ENCODE measurements at regions not wholly inside any gene's neighbourhood (a gene's known extent, or its start where the extent isn't known, plus 50 kb on each side); places are given as distances from the start of the nearest gene placed in this dataset.
"Not testable (repeated sequence)": the region's sequence is repeated elsewhere in the genome, so short reads cannot be mapped to it uniquely, and the experiment has no call there.

DNA sequence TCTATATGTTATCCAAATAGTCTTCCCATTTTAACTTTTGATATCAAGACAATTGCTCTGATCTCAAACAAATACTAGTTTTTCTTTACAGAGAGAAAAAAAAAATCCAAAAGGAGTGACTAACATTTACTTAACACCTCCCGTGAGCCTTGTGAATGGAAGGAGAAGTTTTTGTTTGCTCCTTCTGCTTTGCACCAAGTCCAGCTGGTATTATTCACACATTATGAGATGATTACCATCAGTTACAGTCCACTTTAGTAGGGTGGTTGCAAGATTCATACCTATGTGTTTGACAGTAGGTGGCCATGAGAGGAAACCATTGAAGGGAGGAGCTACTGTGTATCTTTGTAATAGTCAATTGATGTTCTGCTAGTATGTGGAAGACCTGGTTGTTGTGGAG, 443.4 kb upstream of the ZP4 start:
- TF ChIP-seq, protein P1, sequence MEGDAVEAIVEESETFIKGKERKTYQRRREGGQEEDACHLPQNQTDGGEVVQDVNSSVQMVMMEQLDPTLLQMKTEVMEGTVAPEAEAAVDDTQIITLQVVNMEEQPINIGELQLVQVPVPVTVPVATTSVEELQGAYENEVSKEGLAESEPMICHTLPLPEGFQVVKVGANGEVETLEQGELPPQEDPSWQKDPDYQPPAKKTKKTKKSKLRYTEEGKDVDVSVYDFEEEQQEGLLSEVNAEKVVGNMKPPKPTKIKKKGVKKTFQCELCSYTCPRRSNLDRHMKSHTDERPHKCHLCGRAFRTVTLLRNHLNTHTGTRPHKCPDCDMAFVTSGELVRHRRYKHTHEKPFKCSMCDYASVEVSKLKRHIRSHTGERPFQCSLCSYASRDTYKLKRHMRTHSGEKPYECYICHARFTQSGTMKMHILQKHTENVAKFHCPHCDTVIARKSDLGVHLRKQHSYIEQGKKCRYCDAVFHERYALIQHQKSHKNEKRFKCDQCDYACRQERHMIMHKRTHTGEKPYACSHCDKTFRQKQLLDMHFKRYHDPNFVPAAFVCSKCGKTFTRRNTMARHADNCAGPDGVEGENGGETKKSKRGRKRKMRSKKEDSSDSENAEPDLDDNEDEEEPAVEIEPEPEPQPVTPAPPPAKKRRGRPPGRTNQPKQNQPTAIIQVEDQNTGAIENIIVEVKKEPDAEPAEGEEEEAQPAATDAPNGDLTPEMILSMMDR (IDR thresholded peaks at IDR 0.05; ENCODE audit: control insufficient read depth, extremely low read depth, insufficient read depth) = no peak
- DNase-seq (ENCODE audit: low read depth) = no peak
- H3K4me3 ChIP-seq (ENCODE audit: low read depth, low read length) = no peak overlapping the region

DNA sequence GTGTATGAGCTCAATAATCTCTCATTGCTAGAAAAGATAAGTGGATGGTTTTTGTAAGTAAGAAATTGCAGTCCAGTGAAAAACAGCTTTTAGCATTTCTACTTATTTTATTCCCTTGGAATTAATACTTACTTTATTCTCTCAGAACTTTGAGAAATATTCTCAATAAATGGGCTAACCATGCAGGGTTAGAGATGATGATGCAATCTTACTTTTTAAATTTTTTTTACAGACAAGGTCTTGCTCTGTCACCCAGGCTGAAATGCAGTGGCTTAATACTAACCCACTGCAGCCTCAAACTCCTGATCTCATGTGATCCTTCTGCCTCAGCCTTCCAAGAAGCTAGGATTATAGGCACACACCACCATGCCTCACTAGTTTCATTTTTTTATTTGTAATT, 440.8 kb upstream of the ZP4 start:
- no peak for DNase-seq (ENCODE audit: low read depth)
- TF ChIP-seq, protein P1 (IDR thresholded peaks at IDR 0.05; ENCODE audit: control insufficient read depth, extremely low read depth, insufficient read depth) = no peak
- no peak overlapping the region for H3K4me3 ChIP-seq (ENCODE audit: low read depth, low read length)

DNA sequence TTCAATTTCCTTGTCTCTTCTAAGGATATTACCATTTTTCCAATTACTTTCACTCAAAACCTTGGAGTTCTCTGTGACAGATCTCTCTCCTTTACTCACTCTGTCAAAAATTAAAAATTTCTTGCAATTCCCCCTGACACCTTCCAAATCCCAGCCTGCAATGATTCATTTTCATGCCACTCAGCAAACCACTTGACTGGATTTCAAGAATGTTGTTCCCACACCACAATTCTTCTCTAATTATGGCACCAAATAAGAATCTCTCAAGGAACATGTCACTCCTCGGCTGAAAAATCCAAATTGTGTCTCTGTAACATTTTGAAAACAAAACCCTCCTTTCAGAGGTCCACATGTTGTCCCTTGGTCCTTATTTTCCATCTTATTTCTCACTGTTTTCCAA, 438.9 kb upstream of the ZP4 start:
- no peak overlapping the region for H3K4me3 ChIP-seq (ENCODE audit: low read depth, low read length)
- TF ChIP-seq, protein P1 (IDR thresholded peaks at IDR 0.05; ENCODE audit: control insufficient read depth, extremely low read depth, insufficient read depth) = no peak
- DNase-seq (ENCODE audit: low read depth) = no peak

DNA sequence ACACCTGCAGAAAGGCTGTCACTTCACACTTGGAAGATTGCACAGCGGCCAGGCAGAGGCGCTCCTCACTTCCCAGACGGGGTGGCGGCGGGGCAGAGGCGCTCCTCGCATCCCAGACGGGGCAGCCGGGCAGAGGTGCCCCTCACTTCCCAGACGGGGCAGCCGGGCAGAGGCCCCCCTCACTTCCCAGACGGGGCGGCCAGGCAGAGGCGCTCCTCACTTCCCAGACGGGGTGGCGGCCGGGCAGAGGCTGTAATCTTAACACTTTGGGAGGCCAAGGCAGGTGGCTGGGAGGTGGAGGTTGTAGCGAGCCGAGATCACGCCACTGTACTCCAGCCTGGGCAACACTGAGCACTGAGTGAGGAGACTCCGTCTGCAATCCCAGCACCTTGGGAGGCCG, 436.3 kb upstream of the ZP4 start:
- not testable (repeated sequence) for H3K4me3 ChIP-seq (ENCODE audit: low read depth, low read length); DNase-seq (ENCODE audit: low read depth)

DNA sequence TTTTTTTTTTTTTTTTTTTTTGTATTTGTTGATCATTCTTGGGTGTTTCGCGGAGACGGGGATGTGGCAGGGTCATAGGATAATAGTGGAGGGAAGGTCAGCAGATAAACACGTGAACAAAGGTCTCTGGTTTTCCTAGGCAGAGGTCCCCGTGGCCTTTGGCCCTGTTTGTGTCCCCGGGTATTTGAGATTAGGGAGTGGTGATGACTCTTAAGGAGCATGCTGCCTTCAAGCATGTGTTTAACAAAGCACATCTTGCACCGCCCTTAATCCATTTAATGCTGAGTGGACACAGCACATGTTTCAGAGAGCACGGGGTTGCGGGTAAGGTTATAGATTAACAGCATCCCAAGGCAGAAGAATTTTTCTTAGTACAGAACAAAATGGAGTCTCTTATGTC, 435.8 kb upstream of the ZP4 start:
- DNase-seq (ENCODE audit: low read depth); H3K4me3 ChIP-seq (ENCODE audit: low read depth, low read length): not testable (repeated sequence)

DNA sequence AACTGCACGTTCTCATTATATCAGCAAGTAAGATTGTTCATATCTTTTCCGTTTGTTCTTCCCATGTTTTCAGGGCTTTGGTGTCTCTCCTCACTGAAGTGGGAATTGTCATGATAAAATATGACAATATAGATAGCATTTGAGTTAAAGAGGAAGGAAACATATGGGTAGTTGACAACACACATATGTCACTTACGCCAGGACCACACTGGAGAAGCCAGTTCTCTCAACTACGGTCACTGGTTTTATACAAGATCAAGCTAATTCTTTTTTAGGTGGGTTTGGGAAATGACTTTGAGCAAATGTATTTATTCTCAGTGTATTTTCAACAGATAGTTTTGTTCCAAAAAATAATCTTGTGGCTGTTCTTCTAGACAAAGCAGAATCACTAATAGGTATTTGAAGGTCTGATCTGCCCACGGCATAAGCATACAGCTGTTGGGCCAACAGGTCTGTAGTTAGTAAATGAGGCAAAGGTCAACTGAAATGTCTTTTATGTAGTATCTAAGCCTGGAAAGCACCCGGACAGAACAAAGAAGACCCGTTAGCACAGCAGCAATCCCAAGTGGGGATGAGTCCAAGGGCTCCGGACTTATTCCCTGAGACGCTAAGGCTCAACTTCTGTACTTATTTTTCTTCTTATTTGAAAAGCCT, 433.6 kb upstream of the ZP4 start:
- TF ChIP-seq, protein P1 (IDR thresholded peaks at IDR 0.05; ENCODE audit: control insufficient read depth, extremely low read depth, insufficient read depth) = no peak

DNA sequence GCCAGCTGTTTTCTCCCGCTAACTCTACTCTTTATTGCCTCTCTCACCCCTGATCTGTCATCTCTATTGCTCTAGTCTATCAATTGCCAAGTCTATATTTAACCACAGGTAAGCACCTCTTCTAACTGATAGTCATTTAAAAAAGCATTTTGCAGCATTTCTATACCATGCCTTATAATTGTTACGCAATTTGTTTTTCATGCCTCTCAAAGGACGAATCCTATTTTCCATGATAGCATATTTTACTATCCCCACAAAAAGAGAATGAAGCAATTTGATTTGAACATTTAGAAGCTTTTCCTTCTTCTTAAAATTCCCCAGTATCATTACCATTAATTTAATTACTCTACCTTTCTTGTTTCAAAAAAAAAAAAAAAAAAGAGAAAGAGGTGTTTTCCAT, 432.8 kb upstream of the ZP4 start:
- DNase-seq (ENCODE audit: low read depth) = no peak
- H3K4me3 ChIP-seq (ENCODE audit: low read depth, low read length) = no peak overlapping the region
- TF ChIP-seq, protein P1 (IDR thresholded peaks at IDR 0.05; ENCODE audit: control insufficient read depth, extremely low read depth, insufficient read depth) = no peak

More for the DNA sequence above, 433.6 kb upstream of the ZP4 start:
- DNase-seq (ENCODE audit: low read depth) = no peak
- no peak overlapping the region for H3K4me3 ChIP-seq (ENCODE audit: low read depth, low read length)

DNA sequence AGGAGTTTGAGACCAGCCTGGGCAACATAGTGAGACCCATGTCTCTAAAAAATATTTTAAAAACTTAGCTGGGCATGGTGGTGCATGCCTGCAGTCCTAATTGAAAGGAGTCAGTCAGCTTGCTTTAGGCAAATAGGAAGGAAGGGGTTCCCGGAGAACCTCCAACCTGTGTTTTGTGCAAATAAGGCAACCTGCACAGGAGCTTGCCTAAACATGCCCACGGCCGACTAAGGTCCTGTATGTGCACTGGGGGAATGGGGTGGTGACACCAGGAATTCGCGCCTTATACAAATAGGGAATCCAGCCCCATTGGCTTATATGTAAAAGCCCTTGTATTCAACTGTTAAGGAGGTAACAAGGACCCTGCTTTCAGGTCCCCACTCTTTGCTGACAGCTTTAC, 429.2 kb upstream of the ZP4 start:
- no peak overlapping the region for H3K4me3 ChIP-seq (ENCODE audit: low read depth, low read length)
- TF ChIP-seq, protein P1 (IDR thresholded peaks at IDR 0.05; ENCODE audit: control insufficient read depth, extremely low read depth, insufficient read depth) = no peak
- no peak for DNase-seq (ENCODE audit: low read depth)
